Calu3 (cell line): ENCODE measurements at regions not wholly inside any gene's neighbourhood (a gene's known extent, or its start where the extent isn't known, plus 50 kb on each side); places are given as distances from the start of the nearest gene placed in this dataset.

Experiments used
- BruUV-seq: library from RNA; stranded (reverse); fragments of 400-500 nt; replicated peaks from 2 replicates; lab custom pipeline; 2021; lab: Mats Ljungman, UMichigan
- CTCF ChIA-PET: fragments of 300-600 bp; sonication (Branson Sonifier 250); formaldehyde crosslinking; loops from one replicate; lab custom pipeline; 2022; ENCODE audit warnings: antibody characterized with exemption; lab: Charles Lee
- DNase-seq: peaks from one replicate; pipeline ENCODE4 v3.0.0; 2022
- H3K27ac Mint-ChIP-seq: one replicate; pipeline ENCODE4 v1.8.0; 2022; ENCODE audit warnings: mixed read lengths; ENCODE audit not compliant: unreplicated experiment
- H3K27me3 Mint-ChIP-seq: one replicate; pipeline ENCODE4 v1.8.0; 2022; ENCODE audit warnings: mixed read lengths; ENCODE audit not compliant: unreplicated experiment
- H3K36me3 Mint-ChIP-seq: one replicate; pipeline ENCODE4 v1.8.0; 2022; ENCODE audit warnings: mild to moderate bottlenecking, moderate library complexity, mixed read lengths; ENCODE audit not compliant: insufficient read depth, unreplicated experiment
- H3K4me1 Mint-ChIP-seq: one replicate; pipeline ENCODE4 v1.8.0; 2022; ENCODE audit warnings: mild to moderate bottlenecking, low read depth, mixed read lengths; ENCODE audit not compliant: unreplicated experiment
- H3K4me3 Mint-ChIP-seq: one replicate; pipeline ENCODE4 v1.8.0; 2022; ENCODE audit warnings: mild to moderate bottlenecking, low read depth, moderate library complexity, mixed read lengths; ENCODE audit not compliant: unreplicated experiment
- H3K9me3 Mint-ChIP-seq: one replicate; pipeline ENCODE4 v1.8.0; 2022; ENCODE audit warnings: low read depth, mixed read lengths; ENCODE audit not compliant: unreplicated experiment
- intact Hi-C: fragments of 100-400 bp; cut with micrococcal nuclease; formaldehyde crosslinking; loops from one replicate; pipeline ENCODE4 v1.10.0; 2022; ENCODE audit not compliant: unreplicated experiment
- TF ChIP-seq, protein P1 (sequence below): fragments of 200-600 bp; IDR thresholded peaks from one replicate; pipeline ENCODE4 v1.8.0; 2022; ENCODE audit warnings: antibody characterized with exemption; ENCODE audit not compliant: unreplicated experiment

- Mint-ChIP-seq H3K4me1 (peaks cover 7% of the 10 kb centered on the region), H3K27ac (no peak overlapping the region), H3K27me3 (no peaks in the 10 kb centered on the region), H3K9me3 (no peaks in the 10 kb centered on the region), H3K36me3 (no peaks in the 10 kb centered on the region), H3K4me3 (no peak overlapping the region)
- intact Hi-C loops: no loop called here
- DNase-seq: no peak
- BruUV-seq: no TSS peak
- CTCF ChIA-PET: no interaction called here
- TF ChIP-seq, protein P1, sequence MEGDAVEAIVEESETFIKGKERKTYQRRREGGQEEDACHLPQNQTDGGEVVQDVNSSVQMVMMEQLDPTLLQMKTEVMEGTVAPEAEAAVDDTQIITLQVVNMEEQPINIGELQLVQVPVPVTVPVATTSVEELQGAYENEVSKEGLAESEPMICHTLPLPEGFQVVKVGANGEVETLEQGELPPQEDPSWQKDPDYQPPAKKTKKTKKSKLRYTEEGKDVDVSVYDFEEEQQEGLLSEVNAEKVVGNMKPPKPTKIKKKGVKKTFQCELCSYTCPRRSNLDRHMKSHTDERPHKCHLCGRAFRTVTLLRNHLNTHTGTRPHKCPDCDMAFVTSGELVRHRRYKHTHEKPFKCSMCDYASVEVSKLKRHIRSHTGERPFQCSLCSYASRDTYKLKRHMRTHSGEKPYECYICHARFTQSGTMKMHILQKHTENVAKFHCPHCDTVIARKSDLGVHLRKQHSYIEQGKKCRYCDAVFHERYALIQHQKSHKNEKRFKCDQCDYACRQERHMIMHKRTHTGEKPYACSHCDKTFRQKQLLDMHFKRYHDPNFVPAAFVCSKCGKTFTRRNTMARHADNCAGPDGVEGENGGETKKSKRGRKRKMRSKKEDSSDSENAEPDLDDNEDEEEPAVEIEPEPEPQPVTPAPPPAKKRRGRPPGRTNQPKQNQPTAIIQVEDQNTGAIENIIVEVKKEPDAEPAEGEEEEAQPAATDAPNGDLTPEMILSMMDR: no peak
Observed at GRCh38 chr4:148717988-148718387, 275.8 kb upstream of the NR3C2 start.

DNA sequence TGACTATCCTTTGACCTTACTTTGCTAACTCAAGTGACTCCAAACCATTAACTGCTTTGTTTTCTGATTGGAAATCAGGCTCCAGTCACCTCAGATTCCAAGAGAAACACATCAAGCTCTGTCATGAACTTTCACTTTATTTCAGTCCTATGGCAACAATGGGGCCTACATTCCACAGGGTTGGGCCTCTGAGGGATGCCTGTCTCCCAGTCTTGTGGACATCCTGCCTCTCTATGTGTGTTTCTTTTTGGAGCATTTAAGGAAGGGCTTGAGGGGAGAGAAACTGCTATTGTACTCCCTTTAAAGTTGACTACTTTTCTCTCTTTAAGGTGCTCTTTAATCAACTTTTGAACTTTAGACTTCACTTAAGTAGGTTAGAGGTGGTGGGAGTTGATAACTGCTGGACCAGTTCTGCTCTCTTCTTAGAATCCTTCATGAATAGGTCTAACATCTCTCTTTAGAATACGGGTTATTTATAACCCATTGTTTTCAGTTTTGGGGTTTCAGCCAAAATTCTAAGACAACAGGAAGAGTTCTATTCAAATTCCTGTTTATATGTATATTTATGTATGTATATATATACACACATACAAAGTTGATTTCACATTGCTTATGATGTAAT lies 274.3 kb upstream of the NR3C2 start:
- Mint-ChIP-seq H3K4me1 (peaks cover 7% of the 10 kb centered on the region), H3K4me3 (no peak overlapping the region), H3K9me3 (no peaks in the 10 kb centered on the region), H3K27ac (no peak overlapping the region), H3K27me3 (no peaks in the 10 kb centered on the region), H3K36me3 (no peaks in the 10 kb centered on the region)
- CTCF ChIA-PET: interaction anchor here (0.6 kb wide), 1 partner anchor 74 kb away, joined by 3 read pairs; no protein-coding TSS in a partner anchor
- no peak for DNase-seq
- TF ChIP-seq, protein P1: no peak
- BruUV-seq: no TSS peak
- intact Hi-C loops: no loop called here

DNA sequence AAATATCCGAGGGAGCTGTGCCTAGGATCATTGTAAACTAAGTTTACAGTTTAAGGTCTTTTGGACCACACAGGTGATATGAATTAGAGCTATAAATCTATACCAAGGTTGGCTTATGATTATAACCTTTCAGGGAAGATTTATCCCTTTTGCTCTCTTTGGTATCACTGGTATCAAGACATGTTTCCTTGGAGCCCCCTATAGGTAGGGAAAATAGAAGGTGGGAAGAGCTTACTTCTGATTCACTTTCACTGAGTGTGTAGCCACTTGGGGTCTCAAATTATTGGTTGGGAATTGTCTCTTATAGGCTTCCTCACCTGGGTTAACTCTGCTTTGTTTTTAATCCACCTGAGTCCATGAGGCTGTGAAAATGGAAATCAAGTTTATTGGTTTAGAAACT lies 262.1 kb upstream of the NR3C2 start:
- BruUV-seq: no TSS peak
- intact Hi-C loops: no loop called here
- no peaks in the 10 kb centered on the region for H3K36me3 Mint-ChIP-seq
- no peaks in the 10 kb centered on the region for H3K27me3 Mint-ChIP-seq
- CTCF ChIA-PET: no interaction called here
- no peak overlapping the region for H3K27ac Mint-ChIP-seq
- H3K9me3 Mint-ChIP-seq: peaks cover 6% of the 10 kb centered on the region
- TF ChIP-seq, protein P1: no peak
- no peak overlapping the region for H3K4me3 Mint-ChIP-seq
- no peak for DNase-seq
- no peaks in the 10 kb centered on the region for H3K4me1 Mint-ChIP-seq

GRCh38 chr4:148694702-148695101 lies 252.5 kb upstream of the NR3C2 start:
- Mint-ChIP-seq H3K36me3 (no peaks in the 10 kb centered on the region), H3K9me3 (no peaks in the 10 kb centered on the region), H3K27ac (no peak overlapping the region), H3K27me3 (no peaks in the 10 kb centered on the region), H3K4me1 (no peaks in the 10 kb centered on the region), H3K4me3 (no peak overlapping the region)
- intact Hi-C loops: no loop called here
- CTCF ChIA-PET: no interaction called here
- TF ChIP-seq, protein P1: no peak
- no peak for DNase-seq
- BruUV-seq: no TSS peak
